SK-N-SH (cell line): ENCODE measurements at regions not wholly inside any gene's neighbourhood (a gene's known extent, or its start where the extent isn't known, plus 50 kb on each side); places are given as distances from the start of the nearest gene placed in this dataset.

ENCODE experiments used
- CTCF ChIP-seq: fragments of 200-600 bp; sonication (generic); IDR thresholded peaks from 2 replicates; pipeline ENCODE4 v1.6.1; 2017; ENCODE audit warnings: antibody characterized with exemption, mild to moderate bottlenecking, moderate library complexity
- MAX ChIP-seq: IDR thresholded peaks from 2 replicates; pipeline ENCODE4 v1.4.0; 2012; ENCODE audit warnings: low read depth
- NRF1 ChIP-seq: IDR thresholded peaks from 2 replicates; pipeline ENCODE4 v1.6.1; 2012; ENCODE audit warnings: low read depth, mild to moderate bottlenecking, low read length
- SMC3 ChIP-seq: IDR thresholded peaks from 2 replicates; pipeline ENCODE4 v1.6.1; 2012; ENCODE audit warnings: low read depth, low read length, improper control_type of control experiment

GRCh38 chr1:24263211-24263610 is 55.9 kb upstream of the GRHL3 start:
- TF ChIP-seq CTCF (no peak), SMC3 (no peak), NRF1 (no peak), MAX (no peak)
